T-helper 1 cell (primary cell): ENCODE measurements at regions not wholly inside any gene's neighbourhood (a gene's known extent, or its start where the extent isn't known, plus 50 kb on each side); places are given as distances from the start of the nearest gene placed in this dataset.

ENCODE experiments used
- DNase-seq, 5 donors: peaks; one replicate each; pipeline ENCODE4 v3.0.0-alpha.2; 2012 to 2020

GRCh38 chr14:58816416-58817115 lies 178.8 kb downstream of the DACT1 start:
- DNase-seq, result no peak

- DNase-seq, result no peak
Measured at GRCh38 chr14:58817846-58818245, 180.1 kb downstream of the DACT1 start.

GRCh38 chr14:58820032-58820431 lies 182.3 kb downstream of the DACT1 start:
- no peak for DNase-seq

- no peak for DNase-seq
Measured at GRCh38 chr14:58821421-58821820, 183.7 kb downstream of the DACT1 start.

DNA sequence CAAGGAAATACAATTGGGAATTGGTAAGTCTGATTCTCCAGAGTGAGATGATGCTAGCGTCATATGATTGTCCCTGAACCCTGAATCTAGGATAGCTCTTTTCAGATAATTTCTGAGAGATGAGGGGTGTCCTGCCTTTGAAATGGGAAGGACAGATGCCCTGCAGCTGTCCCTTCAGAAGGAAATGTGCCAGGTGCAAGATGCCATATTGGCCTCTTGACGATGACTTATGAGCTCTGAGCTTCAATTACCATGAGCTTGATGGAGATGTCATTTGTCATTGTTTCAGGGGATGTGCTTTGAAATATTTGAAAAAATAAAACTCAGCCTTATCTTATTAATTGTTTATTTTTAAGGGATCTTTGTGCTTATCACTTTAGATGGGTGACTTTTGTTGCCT lies 185.1 kb downstream of the DACT1 start:
- DNase-seq, result no peak

GRCh38 chr14:58823312-58823711 lies 185.6 kb downstream of the DACT1 start:
- DNase-seq, result no peak

- no peak for DNase-seq
Measured at GRCh38 chr14:58824106-58824505, 186.3 kb downstream of the DACT1 start.

DNA sequence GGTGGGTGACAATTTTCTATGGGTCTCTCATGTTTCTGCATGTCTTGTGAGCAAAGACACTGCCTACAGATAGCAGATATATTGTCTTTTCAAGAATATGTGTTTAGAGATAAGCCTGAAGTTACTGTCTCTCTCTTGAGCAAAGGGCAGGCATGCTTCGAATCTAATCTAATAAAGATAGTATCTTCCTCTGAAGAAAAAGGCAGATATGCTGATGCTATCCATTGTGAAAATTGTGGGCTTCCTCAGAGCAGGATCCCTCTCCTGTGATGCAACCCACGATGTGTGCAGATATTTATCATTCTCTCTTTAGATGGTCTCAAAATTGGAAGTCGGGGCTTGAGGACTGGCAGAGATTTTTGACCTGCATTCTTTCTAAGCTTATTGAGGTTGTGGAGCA lies 187.0 kb downstream of the DACT1 start:
- no peak for DNase-seq

GRCh38 chr14:58825606-58826005 lies 187.8 kb downstream of the DACT1 start:
- DNase-seq, result no peak

DNA sequence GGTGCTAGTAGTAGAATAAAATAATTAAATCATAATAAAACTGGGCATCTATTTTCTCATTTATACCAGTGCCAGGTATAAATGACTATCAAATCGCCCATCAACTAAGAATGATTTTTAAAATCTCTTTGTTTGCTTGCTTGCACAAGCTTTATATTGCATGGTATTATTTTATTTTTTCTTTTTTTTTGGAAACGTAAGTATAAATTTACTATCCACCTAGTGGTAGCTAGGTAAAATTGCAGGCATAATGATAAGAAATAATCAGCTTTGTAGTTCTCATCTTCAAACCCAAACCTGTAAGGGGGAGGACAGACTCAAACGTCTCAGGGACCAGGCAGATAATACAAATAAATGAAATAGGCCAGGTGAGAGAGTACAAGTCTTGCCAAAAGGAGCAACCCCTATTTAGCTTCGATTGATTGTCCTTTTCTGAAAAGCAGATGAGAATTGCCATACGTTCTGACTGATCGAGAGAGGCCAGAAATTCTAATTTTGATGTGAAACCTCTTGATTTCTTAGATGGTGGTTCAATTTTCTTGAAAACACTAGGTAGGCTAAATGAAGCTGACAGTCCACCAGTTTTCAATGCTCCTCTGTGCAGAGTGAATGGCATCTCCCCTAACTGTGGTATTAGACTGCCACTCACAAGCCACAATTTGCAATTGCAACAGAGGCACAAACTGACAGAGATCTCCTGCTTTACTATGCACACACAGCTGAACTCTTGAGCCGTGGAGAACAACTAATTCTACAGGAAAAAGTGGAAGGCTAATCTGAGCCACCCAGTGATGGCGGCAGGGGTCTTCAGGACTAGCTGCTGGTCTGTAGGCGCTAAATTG lies 189.3 kb downstream of the DACT1 start:
- DNase-seq, result no peak

GRCh38 chr14:58828298-58828697 lies 190.5 kb downstream of the DACT1 start:
- DNase-seq, result no peak

DNA sequence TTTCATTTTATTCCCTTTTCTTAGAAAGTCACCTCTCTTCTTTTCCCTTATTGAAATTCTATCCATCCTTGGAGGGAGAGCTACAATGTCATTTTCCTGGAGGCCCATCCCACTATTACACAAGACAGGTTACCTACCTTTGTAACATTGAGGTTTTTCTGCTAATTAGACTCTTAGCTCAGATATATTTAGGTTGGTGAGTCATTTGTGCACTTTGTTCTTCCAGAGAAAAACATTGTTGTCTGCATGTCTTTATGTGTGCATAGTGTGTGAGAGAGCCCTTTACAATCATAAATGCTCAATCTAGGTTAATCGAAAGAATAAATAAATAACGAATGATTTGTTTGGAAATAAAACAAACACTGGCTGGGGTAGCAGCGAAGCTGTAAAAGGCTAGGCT lies 191.8 kb downstream of the DACT1 start:
- DNase-seq, result no peak

- no peak for DNase-seq
Measured at GRCh38 chr14:58830121-58830520, 192.4 kb downstream of the DACT1 start.

DNA sequence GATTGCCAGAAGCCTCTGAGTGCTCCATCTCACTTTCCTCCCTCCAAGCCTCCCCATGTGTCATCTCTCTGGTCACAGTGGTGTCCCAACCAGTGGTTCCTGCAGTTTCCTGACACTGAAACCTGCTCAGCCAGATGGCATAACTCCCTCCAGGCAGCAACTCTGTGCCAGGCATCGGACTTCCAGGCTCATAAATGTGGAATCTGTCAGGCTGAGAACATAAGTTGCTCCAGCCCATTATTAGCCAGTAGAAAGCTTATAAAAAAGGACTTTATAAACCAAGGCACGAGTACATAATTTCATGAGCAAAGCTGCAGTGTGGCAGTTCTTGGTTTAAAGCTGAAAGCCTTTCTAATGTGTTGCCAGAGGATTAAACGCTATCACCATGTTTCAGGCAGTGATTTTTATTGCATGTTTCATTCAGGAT lies 194.3 kb downstream of the DACT1 start:
- DNase-seq, result no peak

GRCh38 chr14:58833634-58834378 lies 196.0 kb downstream of the DACT1 start:
- DNase-seq, result no peak

DNA sequence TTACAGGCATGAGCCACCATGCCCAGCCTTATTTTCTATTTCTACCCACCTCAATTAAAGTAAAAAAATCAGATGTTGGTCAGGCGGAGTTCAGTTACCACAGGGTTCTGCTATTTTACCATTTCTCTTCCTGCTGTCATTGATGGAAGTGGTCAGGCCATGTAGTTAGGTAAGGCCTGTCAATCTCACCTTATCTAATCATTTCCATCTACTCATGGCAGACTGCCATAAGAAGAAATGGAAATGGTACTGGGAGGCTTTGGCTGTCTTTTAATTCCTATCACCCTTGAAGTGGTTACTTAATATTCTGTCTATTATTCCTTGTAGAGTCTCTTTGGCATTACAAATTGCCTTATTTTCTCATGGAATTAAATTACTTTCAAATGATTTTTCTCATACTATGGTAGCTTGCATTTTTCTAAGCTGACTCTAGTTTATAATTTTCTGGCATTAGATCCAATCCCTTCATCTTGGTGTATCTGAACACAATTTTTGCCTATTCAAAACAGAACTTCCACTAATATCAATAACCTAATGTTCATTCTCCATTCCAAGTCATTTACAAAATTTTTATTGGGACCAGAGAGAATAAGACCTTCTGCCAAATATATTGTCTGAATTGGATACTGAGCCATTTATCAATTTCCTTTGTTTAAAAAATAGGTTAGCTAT lies 198.7 kb downstream of the DACT1 start:
- no peak for DNase-seq

DNA sequence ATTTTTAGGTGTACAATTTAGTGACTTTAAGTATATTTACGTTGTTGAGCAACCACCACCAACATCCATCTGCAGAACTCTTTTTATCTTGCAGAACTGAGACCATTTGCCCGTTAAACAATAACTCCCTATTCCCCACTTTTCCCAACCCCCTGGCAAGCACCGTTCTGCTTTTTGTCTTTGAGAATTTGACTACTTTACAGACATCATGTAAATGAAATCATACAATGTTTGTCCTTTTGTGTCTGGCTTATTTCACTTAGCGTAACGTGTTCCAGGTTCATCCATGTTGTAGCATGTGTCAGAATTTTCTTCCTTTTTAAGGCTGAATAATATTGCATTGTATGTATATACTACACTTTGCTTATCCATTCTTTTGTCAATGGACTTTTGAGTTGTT lies 201.5 kb downstream of the DACT1 start:
- no peak for DNase-seq

GRCh38 chr14:58844544-58844943 lies 206.8 kb downstream of the DACT1 start:
- DNase-seq, result no peak

DNA sequence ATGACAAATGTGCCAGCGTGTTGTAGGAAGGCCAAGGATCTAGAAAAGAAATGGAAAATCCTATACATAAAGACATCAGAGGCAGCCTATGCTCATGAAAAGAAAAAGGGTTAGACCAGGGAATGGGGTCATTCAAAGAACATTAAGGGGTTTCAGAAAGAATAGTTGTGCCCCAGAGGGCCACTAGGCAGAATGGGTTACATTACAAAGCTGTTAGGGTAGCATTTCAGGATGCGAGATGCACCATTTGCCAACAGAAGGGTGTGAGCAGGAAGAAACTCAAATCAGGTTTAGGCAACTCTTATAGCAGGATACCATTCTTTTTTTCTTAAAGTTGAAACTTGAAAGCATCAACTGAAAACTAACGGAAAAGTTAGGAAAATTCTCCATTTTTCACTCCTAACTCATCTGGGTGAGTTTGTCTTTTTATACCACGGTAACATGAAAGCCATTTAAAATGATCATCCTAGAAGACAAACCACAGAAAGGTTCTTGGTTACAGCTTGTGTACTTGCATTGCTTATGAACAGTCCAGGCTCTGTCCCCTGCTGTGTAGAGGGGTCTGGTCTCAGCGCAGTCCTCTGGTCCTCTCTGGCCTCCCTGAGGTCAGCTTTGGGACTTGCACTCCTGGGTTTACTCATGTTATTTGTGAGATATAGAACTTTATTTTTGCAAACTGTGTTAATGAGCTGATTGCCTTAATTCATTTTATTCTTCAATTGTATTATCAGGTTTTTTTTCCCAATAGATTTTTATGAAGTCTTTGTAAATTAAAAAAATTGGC lies 209.1 kb downstream of the DACT1 start:
- no peak for DNase-seq

- no peak for DNase-seq
Measured at GRCh38 chr14:58848365-58848764, 210.6 kb downstream of the DACT1 start.

DNA sequence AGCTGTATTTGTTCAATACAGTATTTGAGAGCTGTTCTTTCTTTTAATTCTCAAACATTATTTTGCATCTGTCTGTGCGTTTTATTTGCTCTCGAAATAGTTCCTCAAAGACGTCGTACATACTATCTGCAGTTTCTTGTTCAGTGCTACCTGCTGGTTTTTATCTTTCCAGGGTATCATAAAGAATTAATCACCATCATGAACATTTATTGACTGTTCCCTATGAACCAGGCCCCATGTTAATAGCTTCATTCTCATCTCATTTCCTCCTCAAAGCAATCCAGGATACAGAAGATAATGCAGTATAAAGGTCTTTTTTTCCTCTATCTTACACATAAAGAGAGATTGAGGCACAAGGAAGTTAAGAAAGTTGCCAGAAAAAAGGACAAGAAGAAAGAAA lies 211.8 kb downstream of the DACT1 start:
- DNase-seq, result no peak

- no peak for DNase-seq
Measured at GRCh38 chr14:58850011-58850410, 212.2 kb downstream of the DACT1 start.
